22Rv1 (cell line): ENCODE measurements at regions not wholly inside any gene's neighbourhood (a gene's known extent, or its start where the extent isn't known, plus 50 kb on each side); places are given as distances from the start of the nearest gene placed in this dataset.

Experiments used
- ZFX ChIP-seq: fragments of 450-650 bp; IDR thresholded peaks from 2 replicates; pipeline ENCODE4 v1.6.1; 2017; ENCODE audit warnings: antibody characterized with exemption, borderline replicate concordance
- TF ChIP-seq, protein P1 (sequence below): fragments of 450-650 bp; IDR thresholded peaks from 2 replicates; pipeline ENCODE4 v1.5.1; 2017; ENCODE audit warnings: mild to moderate bottlenecking

GRCh38 chrX:113300580-113300979 lies 459.9 kb upstream of the AMOT start:
- TF ChIP-seq, protein P1, sequence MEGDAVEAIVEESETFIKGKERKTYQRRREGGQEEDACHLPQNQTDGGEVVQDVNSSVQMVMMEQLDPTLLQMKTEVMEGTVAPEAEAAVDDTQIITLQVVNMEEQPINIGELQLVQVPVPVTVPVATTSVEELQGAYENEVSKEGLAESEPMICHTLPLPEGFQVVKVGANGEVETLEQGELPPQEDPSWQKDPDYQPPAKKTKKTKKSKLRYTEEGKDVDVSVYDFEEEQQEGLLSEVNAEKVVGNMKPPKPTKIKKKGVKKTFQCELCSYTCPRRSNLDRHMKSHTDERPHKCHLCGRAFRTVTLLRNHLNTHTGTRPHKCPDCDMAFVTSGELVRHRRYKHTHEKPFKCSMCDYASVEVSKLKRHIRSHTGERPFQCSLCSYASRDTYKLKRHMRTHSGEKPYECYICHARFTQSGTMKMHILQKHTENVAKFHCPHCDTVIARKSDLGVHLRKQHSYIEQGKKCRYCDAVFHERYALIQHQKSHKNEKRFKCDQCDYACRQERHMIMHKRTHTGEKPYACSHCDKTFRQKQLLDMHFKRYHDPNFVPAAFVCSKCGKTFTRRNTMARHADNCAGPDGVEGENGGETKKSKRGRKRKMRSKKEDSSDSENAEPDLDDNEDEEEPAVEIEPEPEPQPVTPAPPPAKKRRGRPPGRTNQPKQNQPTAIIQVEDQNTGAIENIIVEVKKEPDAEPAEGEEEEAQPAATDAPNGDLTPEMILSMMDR, result no peak
- TF ChIP-seq ZFX, result no peak
